Sigmoid colon (tissue), 6 donors: ENCODE measurements at regions not wholly inside any gene's neighbourhood (a gene's known extent, or its start where the extent isn't known, plus 50 kb on each side); places are given as distances from the start of the nearest gene placed in this dataset.

Experiments
- DNase-seq: peaks from one replicate; pipeline ENCODE4 v3.0.0-alpha.2; 2019
- H3K27ac ChIP-seq, 4 donors: fragments of 200-600 bp; sonication (generic); one replicate each; pipeline ENCODE4 v1.5.1; 2016 to 2019; ENCODE audit warnings: mild to moderate bottlenecking in 1 of 4
- H3K27me3 ChIP-seq, 3 donors: fragments of 200-600 bp; sonication (generic); one replicate each; pipeline ENCODE4 v1.5.1; 2019; ENCODE audit warnings: mild to moderate bottlenecking in 1 of 3
- H3K36me3 ChIP-seq, 4 donors: fragments of 200-600 bp; sonication (generic); one replicate each; pipeline ENCODE4 v1.5.1; 2016 to 2019
- H3K4me1 ChIP-seq, 4 donors: fragments of 200-600 bp; sonication (generic); one replicate each; pipeline ENCODE4 v1.5.1; 2017 to 2019
- H3K4me3 ChIP-seq, 4 donors: fragments of 200-600 bp; sonication (generic); one replicate each; pipeline ENCODE4 v1.5.1; 2017 to 2019; ENCODE audit warnings: mild to moderate bottlenecking in 2 of 4, moderate library complexity in 1 of 4
- H3K9me3 ChIP-seq, 4 donors: fragments of 200-600 bp in 3 of 4; sonication (generic) in 3 of 4; one replicate each; pipeline versions ENCODE4 v1.5.1 to v1.6.1; 2013 to 2019
- CTCF ChIP-seq, 4 experiments: fragments of 450-650 bp in 3 of 4; fragments of 200-600 bp in 1 of 4; IDR thresholded peaks; one replicate each; pipeline ENCODE4 v1.5.1; 2016 to 2019; ENCODE audit warnings: antibody characterized with exemption in 4 of 4, mild to moderate bottlenecking in 3 of 4, moderate library complexity in 2 of 4
- EP300 ChIP-seq, 4 donors: sonication (generic); formaldehyde crosslinking; IDR thresholded peaks; one replicate each; pipeline ENCODE4 v1.6.1; 2017; ENCODE audit warnings: antibody characterized with exemption in 4 of 4
- POLR2A ChIP-seq, 2 donors: fragments of 450-650 bp; IDR thresholded peaks; one replicate each; pipeline ENCODE4 v1.6.1; 2016; ENCODE audit warnings: antibody characterized with exemption in 2 of 2, mild to moderate bottlenecking in 2 of 2, moderate library complexity in 2 of 2
- POLR2AphosphoS5 ChIP-seq, 4 donors: sonication (generic); formaldehyde crosslinking; IDR thresholded peaks; one replicate each; pipeline ENCODE4 v1.6.1; 2017; ENCODE audit warnings: antibody characterized with exemption in 4 of 4
- WGBS, 2 donors: extraction: QIAGEN DNeasy Blood & Tissue Kit; methylation state at CpG; one replicate each; pipeline ENCODE4 v1.1.7; 2013; 5-methylcytosine and 5-hydroxymethylcytosine counted together
- intact Hi-C: fragments of 100-400 bp; cut with DNase I; formaldehyde crosslinking; loops from one replicate; pipeline ENCODE4 v1.15.1; 2023
- donor health status: healthy with polysubstance abuse.
- donor health status: healthy.

GRCh38 chr2:80830891-80831290 lies 526.3 kb upstream of the LRRTM1 start:
- H3K36me3 ChIP-seq, result no peaks in the 10 kb centered on the region
- H3K4me1 ChIP-seq, result no peaks in the 10 kb centered on the region
- no peak for DNase-seq
- intact Hi-C loops, result no loop called here
- 84 to 86% methylated on average over 5 of the region's 5 CpGs for WGBS, 2 donors
- H3K4me3 ChIP-seq, result no peak overlapping the region
- no peaks in the 10 kb centered on the region for H3K9me3 ChIP-seq
- H3K27me3 ChIP-seq, result no peaks in the 10 kb centered on the region
- H3K27ac ChIP-seq, result no peak overlapping the region
- TF ChIP-seq POLR2A (IDR thresholded peaks at IDR 0.05) (no peak), CTCF (IDR thresholded peaks at IDR 0.05) (no peak), EP300 (IDR thresholded peaks at IDR 0.05) (no peak), POLR2AphosphoS5 (IDR thresholded peaks at IDR 0.05) (no peak)

- H3K36me3 ChIP-seq, result no peaks in the 10 kb centered on the region
- no peak for DNase-seq
- H3K4me3 ChIP-seq, result no peak overlapping the region
- intact Hi-C loops, result no loop called here
- no peak for TF ChIP-seq CTCF (IDR thresholded peaks at IDR 0.05)
- TF ChIP-seq POLR2AphosphoS5 (IDR thresholded peaks at IDR 0.05), result no peak
- TF ChIP-seq POLR2A (IDR thresholded peaks at IDR 0.05), result no peak
- TF ChIP-seq EP300 (IDR thresholded peaks at IDR 0.05), result no peak
- no peaks in the 10 kb centered on the region for H3K27me3 ChIP-seq
- H3K9me3 ChIP-seq, result no peaks in the 10 kb centered on the region
- H3K27ac ChIP-seq, result no peak overlapping the region
- 72 to 75% methylated on average over 4 of the region's 4 CpGs for WGBS, 2 donors
- no peaks in the 10 kb centered on the region for H3K4me1 ChIP-seq
Measured at GRCh38 chr2:80822999-80823398, 518.4 kb upstream of the LRRTM1 start.

- Histone ChIP-seq H3K27ac (no peak overlapping the region), H3K4me3 (no peak overlapping the region), H3K4me1 (no peaks in the 10 kb centered on the region), H3K9me3 (no peaks in the 10 kb centered on the region), H3K27me3 (no peaks in the 10 kb centered on the region), H3K36me3 (no peaks in the 10 kb centered on the region)
- WGBS, 2 donors, result 62 to 71% methylated on average over 1 of the region's 1 CpG
- TF ChIP-seq POLR2AphosphoS5 (IDR thresholded peaks at IDR 0.05), result no peak
- TF ChIP-seq EP300 (IDR thresholded peaks at IDR 0.05), result no peak
- no peak for TF ChIP-seq CTCF (IDR thresholded peaks at IDR 0.05)
- no peak for TF ChIP-seq POLR2A (IDR thresholded peaks at IDR 0.05)
- intact Hi-C loops, result no loop called here
- DNase-seq, result no peak
Measured at GRCh38 chr2:80815259-80815658, 510.7 kb upstream of the LRRTM1 start.

GRCh38 chr2:80786584-80786983 lies 482.0 kb upstream of the LRRTM1 start:
- intact Hi-C loops, result no loop called here
- TF ChIP-seq POLR2AphosphoS5 (IDR thresholded peaks at IDR 0.05), result no peak
- TF ChIP-seq EP300 (IDR thresholded peaks at IDR 0.05), result no peak
- no peak for TF ChIP-seq POLR2A (IDR thresholded peaks at IDR 0.05)
- no peaks in the 10 kb centered on the region for H3K36me3 ChIP-seq
- WGBS, 2 donors, result 0 to 64% methylated on average over 1 of the region's 1 CpG
- no peaks in the 10 kb centered on the region for H3K27me3 ChIP-seq
- no peaks in the 10 kb centered on the region for H3K9me3 ChIP-seq
- no peak overlapping the region for H3K27ac ChIP-seq
- no peaks in the 10 kb centered on the region for H3K4me1 ChIP-seq
- DNase-seq, result no peak
- no peak overlapping the region for H3K4me3 ChIP-seq

- H3K4me1 ChIP-seq, result no peaks in the 10 kb centered on the region
- no peak overlapping the region for H3K4me3 ChIP-seq
- no peaks in the 10 kb centered on the region for H3K36me3 ChIP-seq
- no peak for TF ChIP-seq CTCF (IDR thresholded peaks at IDR 0.05)
- no peak for TF ChIP-seq EP300 (IDR thresholded peaks at IDR 0.05)
- intact Hi-C loops, result no loop called here
- H3K27ac ChIP-seq, result no peak overlapping the region
- DNase-seq, result no peak
- H3K9me3 ChIP-seq, result no peaks in the 10 kb centered on the region
- H3K27me3 ChIP-seq, result no peaks in the 10 kb centered on the region
Measured at GRCh38 chr2:80778704-80779103, 474.2 kb upstream of the LRRTM1 start.
